GM12891 (cell line): ENCODE measurements at regions not wholly inside any gene's neighbourhood (a gene's known extent, or its start where the extent isn't known, plus 50 kb on each side); places are given as distances from the start of the nearest gene placed in this dataset.

Source experiments
- PAX5 ChIP-seq: IDR thresholded peaks from 2 replicates; pipeline ENCODE4 v1.6.1; 2011; ENCODE audit warnings: low read length, moderate library complexity, mild to moderate bottlenecking; ENCODE audit not compliant: insufficient read depth, severe bottlenecking
- POLR2A ChIP-seq: IDR thresholded peaks from 2 replicates; pipeline ENCODE4 v1.6.1; 2011; ENCODE audit warnings: low read depth, low read length, control low read depth
- POLR2AphosphoS5 ChIP-seq: IDR thresholded peaks from 2 replicates; pipeline ENCODE4 v1.6.1; 2011; ENCODE audit warnings: low read depth, low read length, control low read depth
- POU2F2 ChIP-seq: IDR thresholded peaks from 2 replicates; pipeline ENCODE4 v1.6.1; 2011; ENCODE audit warnings: low read depth, mild to moderate bottlenecking, control low read depth, low read length, moderate library complexity
- SPI1 ChIP-seq: IDR thresholded peaks from 2 replicates; pipeline ENCODE4 v1.6.1; 2011; ENCODE audit warnings: low read depth, low read length, control low read depth
- TAF1 ChIP-seq: IDR thresholded peaks from 2 replicates; pipeline ENCODE4 v1.6.1; 2011; ENCODE audit warnings: low read depth, low read length, control low read depth

DNA sequence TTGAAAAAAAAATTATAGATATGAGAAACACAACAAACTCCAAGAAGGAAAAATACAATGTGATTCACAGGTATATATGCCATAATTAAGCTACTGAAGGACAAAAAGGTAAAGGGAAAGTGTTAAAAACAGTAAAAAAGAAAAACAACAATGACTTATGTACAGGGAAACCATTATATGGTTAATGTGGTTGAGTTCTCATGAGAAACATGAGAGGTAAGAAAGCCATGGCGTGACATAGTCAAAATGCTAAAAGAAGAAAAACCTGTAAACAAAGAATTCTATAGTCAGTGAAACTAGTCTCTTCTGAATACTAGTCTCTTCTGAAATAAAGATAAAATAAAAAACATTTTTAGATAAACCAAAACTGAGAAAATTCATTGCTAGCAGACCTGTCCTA, 109.1 kb downstream of the NEDD1 start:
- TF ChIP-seq POLR2AphosphoS5 (no peak), POLR2A (no peak), SPI1 (no peak), TAF1 (no peak), POU2F2 (no peak), PAX5 (no peak)
